ENCODE measurements at regions not wholly inside any gene's neighbourhood (a gene's known extent, or its start where the extent isn't known, plus 50 kb on each side); places are given as distances from the start of the nearest gene placed in this dataset.
"Not testable (repeated sequence)": the region's sequence is repeated elsewhere in the genome, so short reads cannot be mapped to it uniquely, and the experiment has no call there.

DNA sequence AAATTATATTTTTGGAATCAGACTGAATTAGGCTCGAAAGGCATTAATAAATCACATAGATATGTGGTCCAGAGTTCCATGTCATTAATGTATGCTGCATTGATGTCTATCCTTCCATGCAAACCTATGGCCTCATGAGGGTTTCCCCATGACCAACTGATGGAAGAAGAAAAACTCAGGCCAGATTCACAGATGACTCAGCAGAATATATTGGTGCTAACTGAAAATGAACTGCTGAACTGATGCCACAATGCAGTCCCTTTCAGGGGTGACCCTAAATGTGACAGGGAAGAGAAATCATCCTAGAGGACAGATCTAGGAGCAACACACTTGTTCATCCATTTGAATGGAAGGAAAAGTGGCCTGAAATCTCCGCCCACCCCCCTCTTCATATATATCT lies 110.5 kb upstream of the KCND3 start:
- no peak for DNase-seq (ENCODE audit: low read depth)

DNA sequence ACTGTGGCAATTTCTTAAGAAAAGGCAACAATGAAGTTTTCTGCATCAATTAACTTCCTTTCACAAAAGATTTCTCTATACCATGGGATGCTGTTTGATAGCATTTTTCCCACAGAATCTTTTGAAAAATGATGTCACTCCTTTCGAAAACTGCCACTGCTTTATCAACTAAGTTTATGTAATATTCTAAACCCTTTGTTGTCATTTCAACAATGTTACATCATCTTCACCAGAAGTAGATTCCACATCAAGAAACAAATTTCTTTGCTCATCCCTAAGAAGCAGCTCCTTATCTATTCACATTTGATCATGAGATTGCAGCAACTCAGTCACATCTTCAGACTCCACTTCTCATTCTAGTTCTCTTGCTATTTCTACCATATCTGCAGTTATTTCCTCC lies 116.1 kb upstream of the KCND3 start:
- DNase-seq (ENCODE audit: low read depth) = no peak

DNA sequence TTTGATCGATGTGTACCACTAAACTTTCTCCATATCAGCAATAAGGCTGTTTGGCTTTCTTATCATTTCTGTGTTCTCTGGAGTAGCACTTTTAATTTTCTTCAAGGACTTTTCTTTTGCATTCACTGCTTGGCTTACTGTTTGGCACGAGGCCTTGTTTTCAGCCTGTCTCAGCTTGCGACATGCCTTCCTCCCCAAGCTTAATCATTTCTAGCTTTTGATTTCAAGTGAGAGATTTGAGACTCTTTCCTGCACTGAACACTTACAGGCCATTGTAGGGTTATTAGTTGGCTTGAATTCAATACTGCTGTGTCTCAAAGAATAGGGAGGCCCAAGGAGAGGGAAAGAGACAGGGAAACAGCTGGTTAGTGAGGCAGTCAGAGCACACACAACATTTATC lies 120.6 kb upstream of the KCND3 start:
- no peak for DNase-seq (ENCODE audit: low read depth)

DNA sequence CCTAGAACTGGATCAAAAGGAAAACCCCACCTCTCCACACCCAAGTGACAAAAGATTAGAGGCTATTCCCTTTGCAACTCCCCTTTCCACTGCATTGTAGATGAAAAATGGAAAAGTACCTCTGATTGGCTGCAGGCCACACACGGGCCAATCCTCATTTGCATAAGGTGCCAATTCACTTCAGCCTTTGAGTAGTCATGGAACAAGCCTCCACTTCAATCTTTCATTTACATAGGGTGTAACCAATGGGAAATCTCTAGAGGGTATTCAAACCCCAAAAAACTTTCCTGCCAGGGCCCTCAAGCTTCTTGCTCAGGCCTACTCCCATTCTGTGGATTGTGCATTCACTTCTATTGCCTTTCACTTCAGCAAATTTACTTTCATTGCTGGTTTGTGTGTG lies 122.3 kb upstream of the KCND3 start:
- DNase-seq (ENCODE audit: low read depth) = no peak

DNA sequence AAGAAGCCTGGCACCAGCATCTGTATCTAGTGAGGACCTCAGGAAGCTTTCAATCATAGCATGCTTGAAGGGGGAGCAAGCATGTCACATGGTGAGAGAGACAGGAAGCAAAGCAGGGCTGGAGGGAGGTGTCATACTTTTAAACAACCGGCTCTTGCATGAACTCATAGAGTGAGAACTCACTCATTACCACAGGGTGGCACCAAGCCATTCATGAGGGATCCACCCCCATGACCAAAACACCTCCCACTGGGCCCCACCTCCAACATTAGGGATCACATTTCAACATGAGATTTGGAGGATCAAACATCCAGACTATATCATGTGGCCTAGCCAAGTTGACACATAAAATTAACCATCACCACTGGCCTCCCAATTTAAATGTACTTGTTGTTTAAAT lies 125.1 kb upstream of the KCND3 start:
- no peak for DNase-seq (ENCODE audit: low read depth)

DNA sequence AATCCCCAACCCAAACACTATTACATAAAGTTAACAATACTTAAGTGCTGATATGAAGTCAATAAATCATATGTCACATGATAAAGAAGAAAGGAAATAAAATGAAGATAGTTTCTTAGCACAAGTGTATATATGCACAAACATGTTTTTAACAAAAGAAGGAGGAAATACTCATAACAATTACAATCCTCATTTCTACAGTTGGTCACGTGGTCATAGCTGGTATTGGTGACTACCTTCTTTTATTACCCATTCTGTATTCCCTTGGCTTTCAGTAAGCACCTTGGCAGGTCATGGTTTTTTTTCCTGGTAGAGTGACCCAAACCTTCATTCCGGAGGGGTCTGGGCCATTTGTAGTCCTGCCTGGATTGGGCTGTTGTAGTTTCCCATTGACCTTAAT lies 137.1 kb upstream of the KCND3 start:
- DNase-seq (ENCODE audit: low read depth) = no peak

DNA sequence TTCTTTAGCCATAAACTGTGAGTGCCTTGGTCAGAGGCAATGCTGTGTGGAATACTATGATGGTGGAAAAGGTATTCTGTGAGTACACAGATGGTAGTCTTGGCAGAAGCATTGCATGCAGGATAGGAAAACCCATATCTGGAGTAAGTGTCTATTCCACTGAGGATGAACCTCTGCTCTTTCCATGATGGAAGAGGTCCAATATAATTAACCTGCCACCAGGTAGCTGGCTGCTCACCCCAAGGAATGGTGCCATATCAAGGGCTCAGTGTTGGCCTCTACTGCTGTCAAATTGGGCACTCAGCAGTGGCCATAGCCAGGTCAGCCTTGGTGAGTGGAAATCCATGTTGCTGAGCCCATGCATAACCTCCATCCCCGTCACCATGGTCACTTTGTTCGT lies 138.1 kb upstream of the KCND3 start:
- not testable (repeated sequence) for DNase-seq (ENCODE audit: low read depth)

DNA sequence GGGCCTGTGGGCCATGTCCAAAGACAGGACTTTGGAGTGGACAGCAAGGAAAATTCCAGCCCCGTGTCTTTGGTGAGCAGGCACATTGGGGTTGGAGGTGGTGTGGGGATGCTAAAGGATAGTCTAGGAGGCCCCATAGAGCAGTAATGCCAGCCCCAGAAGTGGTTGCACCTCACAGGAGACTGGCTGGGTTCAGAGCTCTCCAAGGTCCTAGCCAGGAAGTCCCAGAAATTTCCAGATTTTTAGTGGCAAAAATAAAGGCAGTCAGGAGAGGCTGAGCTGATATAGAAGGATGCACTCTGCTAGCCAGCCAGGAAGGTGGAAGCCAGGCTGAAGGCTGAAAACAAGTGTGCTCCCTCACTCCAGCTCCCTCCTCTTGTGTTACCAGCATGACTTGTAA lies 144.0 kb upstream of the KCND3 start:
- DNase-seq (ENCODE audit: low read depth) = no peak

DNA sequence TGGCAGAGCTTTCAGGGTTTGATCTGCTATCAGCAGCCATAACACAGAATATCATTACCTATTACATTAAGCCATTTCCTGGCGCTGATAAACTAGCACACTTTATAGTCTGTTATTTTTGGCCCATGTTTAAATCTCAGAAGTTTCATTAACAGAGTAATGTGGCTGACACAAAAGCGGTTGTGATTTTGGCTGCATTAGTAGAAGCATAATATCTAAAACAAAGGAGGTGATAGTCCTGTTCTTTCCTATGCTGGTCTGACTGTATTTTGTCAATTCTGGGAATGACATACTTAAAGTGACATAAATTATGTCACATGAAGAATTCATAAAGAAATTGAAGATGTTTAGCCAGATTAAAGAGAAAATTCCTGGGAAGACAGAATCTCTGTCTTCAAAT lies 151.3 kb upstream of the KCND3 start:
- no peak for DNase-seq (ENCODE audit: low read depth)

DNA sequence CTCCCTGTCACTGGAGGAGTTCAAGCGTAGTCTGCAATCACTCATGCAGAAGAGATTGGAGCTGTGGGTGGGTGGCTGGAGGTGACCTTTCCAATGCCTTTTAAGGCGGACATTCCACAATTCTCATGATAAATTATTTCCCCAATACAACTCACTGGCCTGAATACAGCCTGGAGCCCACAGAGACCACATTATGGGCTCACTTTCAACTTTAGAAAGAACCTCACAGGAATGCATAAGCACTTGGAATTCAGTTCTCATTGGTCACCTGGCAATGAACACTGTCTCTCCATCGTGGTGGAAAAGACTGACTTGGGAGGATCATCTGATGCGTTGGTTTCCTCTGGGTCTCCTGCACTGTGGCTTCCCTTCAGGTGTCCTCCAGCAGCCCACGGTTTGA lies 151.8 kb upstream of the KCND3 start:
- no peak for DNase-seq (ENCODE audit: low read depth)

DNA sequence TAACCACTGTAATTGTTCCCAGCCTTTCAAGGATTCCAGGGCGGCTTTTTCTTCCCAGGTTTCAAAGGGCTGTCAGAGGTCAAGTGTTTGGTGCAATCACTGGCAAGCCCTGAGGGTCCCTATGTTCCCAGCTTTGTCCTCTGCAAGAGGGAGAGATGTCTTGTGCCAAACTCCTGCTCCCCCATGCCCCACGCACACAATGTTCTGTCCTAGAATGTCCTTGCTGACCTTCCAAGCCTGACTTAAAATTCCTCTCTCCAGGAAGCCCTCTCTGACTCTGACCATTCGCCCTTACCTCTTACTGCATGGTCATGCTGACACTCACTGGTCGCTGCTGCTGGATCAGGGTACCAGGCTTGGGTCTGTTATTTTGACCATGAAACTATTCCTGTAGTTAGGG lies 152.5 kb upstream of the KCND3 start:
- no peak for DNase-seq (ENCODE audit: low read depth)

DNA sequence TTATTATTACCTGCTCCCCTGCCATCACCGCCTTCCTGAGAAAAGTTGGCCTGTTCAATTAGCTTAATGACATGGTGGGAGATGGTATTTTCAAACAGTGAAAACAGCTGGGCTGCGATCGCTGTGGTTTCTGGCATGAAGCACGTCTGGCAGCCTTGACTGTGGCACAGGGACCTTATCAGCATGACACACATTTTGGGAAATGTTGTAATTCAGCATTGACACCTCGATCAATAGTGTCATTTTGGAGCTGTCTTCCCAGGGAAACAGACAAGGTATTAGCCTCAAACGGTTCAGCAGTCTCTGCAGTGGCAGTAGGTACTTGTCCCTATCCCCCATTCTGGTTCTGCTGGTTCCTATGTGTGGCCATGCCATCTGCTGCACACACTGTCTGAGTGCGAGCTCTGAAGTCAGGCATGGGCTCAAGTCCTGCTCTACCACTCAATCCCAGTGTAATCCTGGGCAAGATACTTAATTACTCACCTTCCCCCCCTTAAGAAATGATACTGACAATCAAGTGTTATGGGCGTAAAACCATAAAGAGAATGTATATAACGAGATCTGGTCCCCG lies 154.5 kb upstream of the KCND3 start:
- DNase-seq (ENCODE audit: low read depth) = no peak

DNA sequence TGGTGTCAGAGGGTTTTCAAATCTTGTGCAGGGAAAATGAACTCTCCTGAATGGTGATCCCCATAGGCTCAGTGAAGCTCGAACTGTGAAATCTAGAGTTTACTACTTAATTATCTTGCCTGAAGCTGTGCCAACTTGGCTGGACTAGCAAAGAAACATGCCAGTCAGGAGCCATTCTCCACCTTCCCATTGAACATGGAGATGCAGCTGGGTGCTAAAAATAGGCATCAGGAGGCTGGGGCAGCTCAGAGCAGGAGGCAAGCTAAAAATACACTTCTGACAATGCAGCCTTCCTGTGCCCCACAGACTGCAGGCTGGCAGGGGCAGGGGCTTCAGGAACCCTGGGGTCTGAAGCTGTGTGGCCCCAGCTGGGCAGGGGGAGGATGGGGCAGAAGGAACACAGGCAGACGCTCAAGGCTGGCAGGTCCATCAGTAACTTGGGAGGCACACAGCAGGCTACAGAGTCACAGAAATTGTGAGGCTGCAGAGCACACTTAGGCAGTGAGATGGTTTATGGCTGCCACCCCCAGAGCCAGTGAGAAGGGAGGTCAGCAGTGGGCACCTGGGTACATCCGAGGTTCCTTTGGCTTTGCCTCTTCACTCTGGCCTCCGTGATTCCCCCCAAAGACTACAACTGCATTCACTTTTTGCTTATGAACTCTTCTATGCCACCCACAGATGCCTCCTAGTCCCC lies 155.4 kb upstream of the KCND3 start:
- no peak for DNase-seq (ENCODE audit: low read depth)

DNA sequence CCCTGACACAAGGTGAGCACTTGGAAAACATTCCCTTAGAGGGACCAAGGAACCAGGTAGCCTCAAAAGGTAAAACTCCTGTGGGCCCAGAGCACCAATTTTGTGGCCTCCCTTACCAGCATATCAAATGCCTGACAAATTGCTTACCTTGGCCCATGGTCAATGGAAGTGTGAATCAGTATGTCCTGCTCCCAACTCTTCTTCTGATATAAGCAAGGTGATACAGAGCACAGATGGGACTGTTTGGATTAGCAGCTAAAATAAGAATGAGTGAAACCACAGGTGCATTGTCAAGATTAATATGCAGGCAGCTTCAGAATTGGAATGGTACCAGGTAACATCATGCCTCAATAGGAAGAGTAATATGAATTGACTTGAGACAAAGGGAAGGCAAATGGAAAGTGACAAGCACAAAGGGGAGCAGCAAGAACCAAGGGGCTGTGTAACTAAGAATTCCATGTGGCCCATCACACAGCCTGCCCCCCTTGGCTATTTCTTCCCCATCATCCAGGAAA lies 156.8 kb upstream of the KCND3 start:
- no peak for DNase-seq (ENCODE audit: low read depth)

DNA sequence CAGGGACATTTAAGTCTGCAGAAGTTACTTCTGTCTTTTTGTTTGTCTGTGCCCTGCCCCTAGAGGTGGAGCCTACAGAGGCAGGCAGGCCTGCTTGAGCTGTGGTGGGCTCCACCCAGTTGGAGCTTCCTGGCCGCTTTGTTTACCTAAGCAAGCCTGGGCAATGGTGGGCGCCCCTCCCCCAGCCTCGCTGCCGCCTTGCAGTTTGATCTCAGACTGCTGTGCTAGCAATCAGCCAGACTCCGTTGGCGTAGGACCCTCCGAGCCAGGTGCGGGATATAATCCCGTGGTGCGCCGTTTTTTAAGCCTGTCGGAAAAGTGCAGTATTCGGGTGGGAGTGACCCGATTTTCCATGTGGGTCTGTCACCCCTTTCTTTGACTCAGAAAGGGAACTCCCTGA lies 170.7 kb upstream of the KCND3 start:
- not testable (repeated sequence) for DNase-seq (ENCODE audit: low read depth)

DNA sequence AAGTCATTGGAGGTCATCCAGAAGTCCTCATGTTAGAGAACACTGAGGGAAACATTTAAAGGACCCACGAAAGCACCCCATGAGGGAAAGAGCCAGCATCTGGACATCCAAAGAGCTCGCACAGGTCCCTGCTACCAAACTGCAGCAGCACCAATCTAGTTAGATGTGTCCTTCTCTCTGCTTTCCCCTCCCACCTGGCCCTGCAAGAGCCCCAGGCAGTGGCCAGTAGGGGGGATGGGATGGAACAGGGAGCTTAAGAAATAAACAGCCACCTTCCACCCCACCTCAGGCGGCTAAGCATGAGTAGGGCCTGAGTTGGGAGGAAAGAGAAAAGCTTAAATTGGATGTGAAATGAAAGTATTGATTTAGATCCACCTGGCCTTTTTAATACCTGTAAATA lies 175.9 kb upstream of the KCND3 start:
- DNase-seq (ENCODE audit: low read depth) = no peak

DNA sequence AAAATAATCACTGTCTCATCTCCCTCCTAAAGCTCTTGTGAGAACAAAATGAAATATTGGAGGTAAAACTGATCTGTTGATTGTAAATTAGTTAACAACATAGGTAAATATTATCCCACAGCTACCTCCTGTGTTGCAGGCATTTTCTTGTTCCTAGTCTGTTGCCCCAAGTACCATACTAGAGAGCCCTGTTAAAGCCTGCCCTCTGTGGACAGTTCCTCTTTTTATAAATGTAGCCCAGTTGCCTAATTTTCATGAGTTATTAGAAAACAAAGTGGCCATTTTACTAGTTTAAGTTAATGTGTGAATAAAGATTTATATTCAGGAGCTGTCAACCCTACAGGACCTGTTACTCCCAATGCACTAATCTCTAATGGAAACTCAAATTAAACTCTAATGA lies 180.0 kb upstream of the KCND3 start:
- DNase-seq (ENCODE audit: low read depth) = no peak

DNA sequence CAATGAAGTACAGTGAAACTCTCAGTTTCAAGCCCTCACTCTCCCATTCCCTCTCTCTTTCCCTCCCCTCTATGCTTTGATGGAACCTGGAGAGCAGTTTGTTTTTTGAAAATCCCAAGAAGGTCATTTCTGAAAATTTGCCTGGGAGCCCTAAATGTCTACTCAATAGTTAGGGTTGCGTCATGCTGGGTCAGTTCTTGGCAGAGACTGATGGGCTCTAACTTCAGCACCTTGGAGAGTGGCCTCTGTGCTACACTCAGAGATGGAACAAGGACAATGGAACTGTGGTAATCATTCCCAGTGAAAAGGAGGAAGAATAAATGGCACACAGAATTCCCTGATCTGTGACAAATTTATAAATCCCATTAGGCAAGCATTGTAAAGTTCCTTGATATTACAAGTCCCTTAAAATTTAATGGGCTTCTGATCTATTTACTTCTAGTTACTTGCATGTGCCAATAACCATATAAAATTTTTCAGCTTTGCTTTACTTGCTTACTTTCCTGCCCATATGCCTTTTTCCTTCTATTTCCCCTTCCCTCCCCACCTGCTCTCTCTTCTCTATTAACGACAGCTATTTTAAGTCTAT lies 182.9 kb upstream of the KCND3 start:
- peak; percentile 1 for DNase-seq (ENCODE audit: low read depth)

DNA sequence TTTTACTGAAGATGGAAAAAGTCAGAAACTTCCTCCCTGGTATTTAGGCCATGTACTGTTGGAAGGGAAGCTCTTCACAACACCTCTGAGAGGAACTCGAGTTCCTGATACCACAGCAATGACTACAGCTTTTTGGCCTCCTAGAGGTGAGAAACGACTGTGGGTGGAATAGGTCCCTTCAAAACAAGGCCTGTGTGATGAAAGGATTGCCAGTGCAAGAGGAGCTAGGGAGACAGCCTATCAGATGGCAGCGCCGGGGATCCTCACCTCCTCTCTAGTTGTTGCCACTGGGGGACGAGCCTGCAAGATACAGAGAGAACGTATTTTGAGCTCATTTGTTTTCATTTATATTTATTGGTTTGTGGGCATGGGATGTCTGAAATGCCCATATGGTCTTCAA lies 187.8 kb upstream of the KCND3 start:
- DNase-seq (ENCODE audit: low read depth) = no peak

DNA sequence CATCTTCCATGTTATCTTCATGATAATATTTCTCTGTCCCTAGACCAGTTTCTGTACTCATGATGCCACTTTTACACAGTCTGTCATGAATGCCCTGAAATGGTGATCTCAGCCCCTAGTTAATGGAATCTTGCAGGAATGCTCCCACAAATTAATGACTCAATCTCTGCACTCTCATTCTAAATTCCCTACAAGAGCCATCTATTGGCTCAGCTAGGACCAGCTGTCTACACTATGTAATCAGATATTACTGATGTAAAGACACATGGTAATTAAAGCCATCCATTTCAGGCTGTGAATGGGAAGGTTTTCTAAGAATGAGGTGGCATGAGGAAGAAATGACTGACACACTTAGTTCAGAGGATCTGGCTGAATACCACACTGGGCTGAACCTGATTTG lies 199.1 kb upstream of the KCND3 start:
- DNase-seq (ENCODE audit: low read depth) = no peak

DNA sequence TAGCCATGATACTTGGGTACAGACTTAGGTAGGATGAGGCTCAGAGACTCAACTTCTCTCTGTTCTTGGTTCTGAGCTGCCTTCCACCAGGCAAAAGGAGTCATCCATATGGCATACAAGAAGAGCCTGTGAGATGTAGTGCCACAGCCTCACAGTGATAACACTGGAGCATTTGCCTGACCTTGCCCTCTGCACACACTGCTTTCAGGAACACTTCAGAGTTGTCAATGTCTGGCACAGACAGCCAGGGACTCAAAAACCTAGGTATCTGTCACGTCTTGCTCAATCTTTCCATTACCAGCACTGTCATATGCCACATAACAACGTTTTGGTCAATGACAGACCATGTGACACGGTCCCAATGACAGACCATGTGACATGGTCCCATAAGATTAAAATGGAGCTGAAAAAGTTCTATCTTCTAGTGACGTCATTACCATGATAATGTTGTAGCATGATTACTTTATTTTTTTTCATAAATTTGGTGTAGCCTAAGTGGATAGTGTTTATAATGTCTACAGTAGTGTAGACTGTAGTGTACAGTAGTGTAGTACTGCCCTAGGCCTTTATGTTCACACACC lies 199.9 kb upstream of the CTTNBP2NL start:
- no peak for DNase-seq (ENCODE audit: low read depth)

DNA sequence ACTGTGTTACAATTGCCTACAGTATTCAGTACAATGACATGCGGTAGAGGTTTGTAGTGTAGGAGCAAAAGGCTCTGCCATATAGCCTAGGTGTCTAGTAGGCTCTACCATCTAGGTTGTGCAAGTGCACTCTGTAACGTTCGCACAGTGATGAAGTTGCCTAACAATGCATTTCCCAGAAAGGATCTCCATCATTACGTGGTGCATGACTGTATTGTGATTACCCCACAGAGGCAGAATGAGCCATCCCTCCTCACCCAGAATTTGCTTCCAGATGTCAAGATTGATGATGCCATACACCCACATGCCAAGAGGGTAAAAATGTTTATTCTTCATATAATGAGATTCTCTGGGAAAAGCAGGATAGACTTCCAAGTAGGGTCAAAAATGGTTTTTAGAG lies 199.3 kb upstream of the CTTNBP2NL start:
- DNase-seq (ENCODE audit: low read depth) = no peak

DNA sequence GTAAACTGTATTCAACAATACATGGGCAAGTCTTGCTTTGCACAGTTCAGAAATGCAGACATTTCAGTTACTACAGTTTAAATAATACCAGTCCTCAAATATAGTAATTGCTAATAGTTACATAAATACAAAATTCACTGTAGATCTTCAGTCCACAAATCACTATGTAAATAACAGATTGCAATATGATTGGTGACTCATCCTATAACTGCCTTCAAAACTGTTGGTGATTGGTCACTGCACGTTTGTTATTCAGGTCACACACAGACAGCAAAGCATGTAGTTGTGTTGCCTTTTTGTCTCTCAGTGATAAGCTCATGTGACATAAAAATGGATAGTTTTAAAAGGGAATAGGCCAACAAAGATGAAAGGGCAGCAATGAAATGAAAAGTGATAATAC lies 186.5 kb upstream of the CTTNBP2NL start:
- no peak for DNase-seq (ENCODE audit: low read depth)
